ENCODE measurements at regions not wholly inside any gene's neighbourhood (a gene's known extent, or its start where the extent isn't known, plus 50 kb on each side); places are given as distances from the start of the nearest gene placed in this dataset.

GRCh38 chr15:87243474-87243873 lies 1013.1 kb downstream of the NTRK3 start:
- TF ChIP-seq EZH2 (IDR thresholded peaks at IDR 0.05) (no peak), REST (IDR thresholded peaks at IDR 0.05; ENCODE audit: low read depth) (no peak), CTCF (IDR thresholded peaks at IDR 0.05 in 2 of 3, conservative IDR thresholded peaks at IDR 0.05 in 1 of 3; ENCODE audit: borderline replicate concordance in 1 of 3, insufficient read depth in 1 of 3, low read depth in 2 of 3, low read length in 2 of 3) (no peak), RAD21 (IDR thresholded peaks at IDR 0.05; ENCODE audit: low read depth) (no peak), POLR2A (IDR thresholded peaks at IDR 0.05; ENCODE audit: borderline replicate concordance, extremely low read depth, insufficient read depth, insufficient read length) (no peak), CEBPB (IDR thresholded peaks at IDR 0.05; ENCODE audit: low read depth) (no peak), ZBTB33 (IDR thresholded peaks at IDR 0.05; ENCODE audit: extremely low read depth, insufficient replicate concordance, low read length) (no peak), FOSL1 (IDR thresholded peaks at IDR 0.05; ENCODE audit: low read depth) (no peak), YY1 (IDR thresholded peaks at IDR 0.05; ENCODE audit: extremely low read depth, insufficient replicate concordance, low read depth, low read length) (no peak), POLR2AphosphoS5 (IDR thresholded peaks at IDR 0.05; ENCODE audit: low read depth, low read length) (no peak), SIN3A (IDR thresholded peaks at IDR 0.05; ENCODE audit: low read depth) (no peak), MAX (IDR thresholded peaks at IDR 0.05) (no peak)
